Left colon (tissue), 2 donors: ENCODE measurements at regions not wholly inside any gene's neighbourhood (a gene's known extent, or its start where the extent isn't known, plus 50 kb on each side); places are given as distances from the start of the nearest gene placed in this dataset.

Experiments
- ATAC-seq: fragments of 200-7000 bp; cut with Tn5 transposase; one replicate; pipeline ENCODE4 v1.9.1; 2020; ENCODE audit warnings: mild to moderate bottlenecking, moderate library complexity
- DNase-seq, 2 donors: peaks; one replicate each; pipeline ENCODE4 v3.0.0-alpha.2; 2020
- intact Hi-C, 2 donors: fragments of 100-400 bp; cut with DNase I in 1 of 2; cut with micrococcal nuclease in 1 of 2; formaldehyde crosslinking; loops; one replicate each; pipeline versions ENCODE4 v1.11.2 to v1.14.0; 2022; cut with DNase I, micrococcal nuclease
- donor health status: DM: no; HTN: no; CAD: no.
- donor health status: DM: yes; HTN: yes; CAD: no.

GRCh38 chr5:93325946-93326345, 255.1 kb downstream of the NR2F1-AS1 start:
- DNase-seq (no peak), ATAC-seq (no peak)
- intact Hi-C loops: no loop called here

- intact Hi-C loops: no loop called here
- no peak for DNase-seq
- ATAC-seq: no peak
These were observed 257.8 kb downstream of the NR2F1-AS1 start for GRCh38 chr5:93322974-93323860.

GRCh38 chr5:93320920-93321445, 260.0 kb downstream of the NR2F1-AS1 start:
- DNase-seq (no peak), ATAC-seq (no peak)
- intact Hi-C loops: no loop called here

GRCh38 chr5:93313672-93314071, 267.3 kb downstream of the NR2F1-AS1 start:
- DNase-seq (no peak), ATAC-seq (no peak)
- intact Hi-C loops: no loop called here

GRCh38 chr5:93311881-93312280, 269.1 kb downstream of the NR2F1-AS1 start:
- intact Hi-C loops: no loop called here
- DNase-seq (no peak), ATAC-seq (no peak)

GRCh38 chr5:93307557-93307956, 273.5 kb downstream of the NR2F1-AS1 start:
- DNase-seq (no peak), ATAC-seq (no peak)
- intact Hi-C loops: no loop called here

- no peak for ATAC-seq
- intact Hi-C loops: no loop called here
- DNase-seq: no peak
These were observed 275.0 kb downstream of the NR2F1-AS1 start for GRCh38 chr5:93305984-93306383.

- no peak for ATAC-seq
These were observed 276.4 kb downstream of the NR2F1-AS1 start for GRCh38 chr5:93304456-93305250.

GRCh38 chr5:93303291-93303691, 277.7 kb downstream of the NR2F1-AS1 start:
- DNase-seq (no peak), ATAC-seq (no peak)
- intact Hi-C loops: no loop called here

More at GRCh38 chr5:93304456-93305250, 276.4 kb downstream of the NR2F1-AS1 start:
- intact Hi-C loops: no loop called here
- no peak for DNase-seq

- ATAC-seq (no peak), DNase-seq (no peak)
- intact Hi-C loops: no loop called here
These were observed 278.3 kb downstream of the NR2F1-AS1 start for GRCh38 chr5:93302711-93303110.

- intact Hi-C loops: no loop called here
- DNase-seq: no peak
- no peak for ATAC-seq
These were observed 280.1 kb downstream of the NR2F1-AS1 start for GRCh38 chr5:93300945-93301344.

- no peak for ATAC-seq
- intact Hi-C loops: no loop called here
- DNase-seq: no peak
These were observed 280.6 kb downstream of the NR2F1-AS1 start for GRCh38 chr5:93300309-93300923.

- intact Hi-C loops: no loop called here
- DNase-seq (no peak), ATAC-seq (no peak)
These were observed 281.2 kb downstream of the NR2F1-AS1 start for GRCh38 chr5:93299681-93300308.

- intact Hi-C loops: no loop called here
- ATAC-seq: no peak
- no peak for DNase-seq
These were observed 283.9 kb downstream of the NR2F1-AS1 start for GRCh38 chr5:93297116-93297515.

GRCh38 chr5:93296338-93296737, 284.7 kb downstream of the NR2F1-AS1 start:
- ATAC-seq (no peak), DNase-seq (no peak)
- intact Hi-C loops: no loop called here

- ATAC-seq: no peak
- no peak for DNase-seq
- intact Hi-C loops: no loop called here
These were observed 286.0 kb downstream of the NR2F1-AS1 start for GRCh38 chr5:93294996-93295395.

- intact Hi-C loops: no loop called here
- ATAC-seq (no peak), DNase-seq (no peak)
These were observed 286.8 kb downstream of the NR2F1-AS1 start for GRCh38 chr5:93294199-93294598.

GRCh38 chr5:93289942-93290341, 291.1 kb downstream of the NR2F1-AS1 start:
- DNase-seq (no peak), ATAC-seq (no peak)
- intact Hi-C loops: no loop called here

GRCh38 chr5:93285461-93285860, 295.6 kb downstream of the NR2F1-AS1 start:
- ATAC-seq (no peak), DNase-seq (no peak)
- intact Hi-C loops: no loop called here
